Fibroblast of gingiva (primary cell): ENCODE measurements at regions not wholly inside any gene's neighbourhood (a gene's known extent, or its start where the extent isn't known, plus 50 kb on each side); places are given as distances from the start of the nearest gene placed in this dataset.

Experiments
- DNase-seq: peaks from one replicate; pipeline ENCODE4 v3.0.0-alpha.2; 2011; ENCODE audit warnings: low read depth

- DNase-seq, result no peak
Measured at GRCh38 chr9:117860849-117861248, 156.6 kb downstream of the TLR4 start.

GRCh38 chr9:117864385-117865057 is 160.3 kb downstream of the TLR4 start:
- DNase-seq, result no peak

GRCh38 chr9:117868594-117868993 is 164.4 kb downstream of the TLR4 start:
- DNase-seq, result no peak

GRCh38 chr9:117869287-117869686 is 165.1 kb downstream of the TLR4 start:
- DNase-seq, result no peak

- no peak for DNase-seq
Measured at GRCh38 chr9:117869712-117870111, 165.5 kb downstream of the TLR4 start.

GRCh38 chr9:117873664-117874063 is 169.5 kb downstream of the TLR4 start:
- no peak for DNase-seq

- DNase-seq, result no peak
Measured at GRCh38 chr9:117875886-117876285, 171.7 kb downstream of the TLR4 start.

- no peak for DNase-seq
Measured at GRCh38 chr9:117882171-117882570, 178.0 kb downstream of the TLR4 start.

- DNase-seq, result no peak
Measured at GRCh38 chr9:117886616-117887015, 182.4 kb downstream of the TLR4 start.

GRCh38 chr9:117887383-117887782 is 183.2 kb downstream of the TLR4 start:
- DNase-seq, result no peak

GRCh38 chr9:117887941-117888340 is 183.7 kb downstream of the TLR4 start:
- no peak for DNase-seq

GRCh38 chr9:117903453-117903852 is 199.2 kb downstream of the TLR4 start:
- DNase-seq, result no peak

- DNase-seq, result no peak
Measured at GRCh38 chr9:117906763-117907162, 202.6 kb downstream of the TLR4 start.

- no peak for DNase-seq
Measured at GRCh38 chr9:117907420-117907819, 203.2 kb downstream of the TLR4 start.

- DNase-seq, result no peak
Measured at GRCh38 chr9:117916291-117916690, 212.1 kb downstream of the TLR4 start.

- no peak for DNase-seq
Measured at GRCh38 chr9:117917873-117918272, 213.7 kb downstream of the TLR4 start.

GRCh38 chr9:117919538-117919937 is 215.3 kb downstream of the TLR4 start:
- DNase-seq, result no peak

- no peak for DNase-seq
Measured at GRCh38 chr9:117926031-117926658, 221.9 kb downstream of the TLR4 start.

- DNase-seq, result no peak
Measured at GRCh38 chr9:117927354-117927753, 223.2 kb downstream of the TLR4 start.

- DNase-seq, result no peak
Measured at GRCh38 chr9:117929868-117930267, 225.7 kb downstream of the TLR4 start.

- DNase-seq, result no peak
Measured at GRCh38 chr9:117932585-117932984, 228.4 kb downstream of the TLR4 start.

- DNase-seq, result no peak
Measured at GRCh38 chr9:117936185-117937130, 232.3 kb downstream of the TLR4 start.

- DNase-seq, result no peak
Measured at GRCh38 chr9:117938086-117938485, 233.9 kb downstream of the TLR4 start.
